ENCODE measurements at regions not wholly inside any gene's neighbourhood (a gene's known extent, or its start where the extent isn't known, plus 50 kb on each side); places are given as distances from the start of the nearest gene placed in this dataset.

DNA sequence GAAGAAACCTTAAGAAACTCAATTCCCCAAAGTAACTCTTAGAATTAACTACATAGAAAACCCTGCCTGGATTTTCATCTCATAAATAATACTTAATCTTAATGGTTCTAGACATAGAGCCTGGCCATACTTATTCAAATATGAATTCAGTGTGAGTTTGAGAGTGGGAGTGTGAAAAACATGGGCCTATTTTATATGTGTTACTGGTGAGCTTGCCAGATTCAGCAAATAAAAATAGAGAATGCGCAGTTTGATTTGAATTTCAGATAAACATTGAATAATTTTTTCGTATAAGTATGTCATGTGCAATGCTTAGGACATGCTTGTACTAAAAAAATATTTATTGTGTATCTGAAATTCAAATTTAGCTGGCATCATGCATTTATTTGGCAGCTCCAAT is 473.9 kb upstream of the FZD8 start:
- TF ChIP-seq CTCF (IDR thresholded peaks at IDR 0.05) (no peak), POLR2A (IDR thresholded peaks at IDR 0.05) (no peak)
- no peaks in the 10 kb centered on the region for H3K36me3 ChIP-seq
- H3K9me3 ChIP-seq: no peaks in the 10 kb centered on the region
- no peak for DNase-seq
- no peak overlapping the region for H3K27ac ChIP-seq
- H3K27me3 ChIP-seq: no peaks in the 10 kb centered on the region
- no peaks in the 10 kb centered on the region for H3K4me1 ChIP-seq
- no peak overlapping the region for H3K4me3 ChIP-seq

DNA sequence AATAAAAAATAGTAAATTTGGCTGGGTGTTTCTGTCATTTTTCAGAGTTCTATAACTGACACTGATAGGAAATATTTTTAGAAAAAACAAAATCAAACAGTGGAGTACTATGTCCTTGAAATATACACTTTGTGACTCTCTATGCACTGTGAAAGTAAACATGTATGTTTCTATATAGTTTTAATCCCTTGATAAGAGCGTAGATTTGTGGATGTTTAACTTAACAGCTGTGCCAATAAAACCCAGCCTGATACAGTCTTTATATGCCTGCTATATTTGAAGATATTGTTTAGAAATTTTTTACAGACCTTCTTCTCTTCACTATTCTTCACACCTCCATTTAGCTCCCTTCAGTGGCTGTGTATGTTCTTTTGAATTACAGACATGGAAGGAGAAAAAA is 473.3 kb upstream of the FZD8 start:
- no peaks in the 10 kb centered on the region for H3K4me1 ChIP-seq
- H3K27ac ChIP-seq: no peak overlapping the region
- no peaks in the 10 kb centered on the region for H3K27me3 ChIP-seq
- no peaks in the 10 kb centered on the region for H3K9me3 ChIP-seq
- H3K4me3 ChIP-seq: no peak overlapping the region
- H3K36me3 ChIP-seq: no peaks in the 10 kb centered on the region
- no peak for TF ChIP-seq CTCF (IDR thresholded peaks at IDR 0.05)
- TF ChIP-seq POLR2A (IDR thresholded peaks at IDR 0.05): no peak
- no peak for DNase-seq

DNA sequence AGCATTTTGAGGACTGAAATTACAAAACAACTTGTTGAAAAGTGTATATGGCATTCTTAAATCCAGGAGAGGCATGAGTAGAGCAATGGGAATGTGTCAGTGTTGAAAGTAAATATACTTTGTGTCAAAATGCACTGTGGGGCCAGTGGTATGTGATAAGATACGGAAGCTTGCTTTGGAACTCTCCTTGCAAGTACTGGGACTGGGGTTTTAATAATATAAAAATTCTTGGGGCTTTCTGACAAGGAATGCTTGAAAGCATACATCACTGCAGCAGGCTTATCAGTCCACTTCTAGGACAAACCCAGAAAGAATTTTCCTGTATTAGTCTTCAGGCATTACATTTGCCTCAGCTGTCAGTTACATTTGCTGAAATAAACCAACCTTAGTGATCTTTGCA is 472.8 kb upstream of the FZD8 start:
- H3K4me3 ChIP-seq: no peak overlapping the region
- no peaks in the 10 kb centered on the region for H3K9me3 ChIP-seq
- no peaks in the 10 kb centered on the region for H3K36me3 ChIP-seq
- no peak for DNase-seq
- H3K27me3 ChIP-seq: no peaks in the 10 kb centered on the region
- no peak for TF ChIP-seq POLR2A (IDR thresholded peaks at IDR 0.05)
- TF ChIP-seq CTCF (IDR thresholded peaks at IDR 0.05): no peak
- no peak overlapping the region for H3K27ac ChIP-seq
- no peaks in the 10 kb centered on the region for H3K4me1 ChIP-seq

DNA sequence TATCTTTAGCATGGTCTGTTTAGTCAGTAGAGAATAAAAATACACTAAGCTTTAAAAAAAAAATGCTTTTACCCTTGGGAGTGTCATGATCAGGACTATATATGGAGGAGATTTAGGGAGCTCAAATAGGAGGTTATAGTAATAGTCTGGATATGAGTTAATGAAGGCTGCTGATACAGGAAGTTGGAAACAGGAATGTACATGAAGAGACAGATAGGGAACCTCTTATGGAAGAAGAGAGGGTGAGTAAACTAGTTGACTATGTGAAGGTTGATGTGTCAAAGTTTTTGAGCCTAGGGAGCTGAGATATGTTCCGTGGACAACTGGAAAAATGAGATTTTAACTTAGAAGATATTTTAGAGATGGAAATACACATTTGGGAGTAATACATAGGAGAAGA is 472.0 kb upstream of the FZD8 start:
- no peaks in the 10 kb centered on the region for H3K9me3 ChIP-seq
- no peaks in the 10 kb centered on the region for H3K4me1 ChIP-seq
- H3K4me3 ChIP-seq: no peak overlapping the region
- H3K27ac ChIP-seq: no peak overlapping the region
- no peaks in the 10 kb centered on the region for H3K36me3 ChIP-seq
- no peak for TF ChIP-seq POLR2A (IDR thresholded peaks at IDR 0.05)
- TF ChIP-seq CTCF (IDR thresholded peaks at IDR 0.05): no peak
- DNase-seq: no peak
- H3K27me3 ChIP-seq: no peaks in the 10 kb centered on the region

- Histone ChIP-seq H3K36me3 (no peaks in the 10 kb centered on the region), H3K27ac (no peak overlapping the region), H3K4me1 (no peaks in the 10 kb centered on the region), H3K9me3 (no peaks in the 10 kb centered on the region), H3K27me3 (no peaks in the 10 kb centered on the region), H3K4me3 (no peak overlapping the region)
- TF ChIP-seq POLR2A (IDR thresholded peaks at IDR 0.05) (no peak), CTCF (IDR thresholded peaks at IDR 0.05) (no peak)
- no peak for DNase-seq
Measured at GRCh38 chr10:36111676-36112075, 469.6 kb upstream of the FZD8 start.

DNA sequence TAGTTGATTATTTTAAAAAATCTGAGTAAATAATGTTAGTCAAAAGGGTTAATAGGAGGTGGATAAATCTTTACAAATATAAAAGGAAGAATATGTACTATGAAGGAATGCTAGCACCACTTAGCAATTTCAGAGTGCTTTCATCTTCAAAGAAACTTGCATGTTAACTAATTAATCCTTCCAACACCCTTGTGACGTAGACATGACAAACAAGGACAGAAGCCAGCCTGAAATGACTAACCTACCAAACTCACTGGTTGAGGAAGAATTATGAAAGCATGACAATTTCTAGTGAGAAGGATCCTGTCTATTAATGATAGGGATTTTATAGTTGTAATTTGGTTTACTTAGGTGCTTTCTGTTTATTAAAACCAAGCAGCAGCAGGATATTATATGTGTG is 468.0 kb upstream of the FZD8 start:
- Histone ChIP-seq H3K4me3 (no peak overlapping the region), H3K4me1 (no peaks in the 10 kb centered on the region), H3K27ac (no peak overlapping the region), H3K9me3 (no peaks in the 10 kb centered on the region), H3K27me3 (no peaks in the 10 kb centered on the region), H3K36me3 (no peaks in the 10 kb centered on the region)
- no peak for DNase-seq
- no peak for TF ChIP-seq POLR2A (IDR thresholded peaks at IDR 0.05)
- TF ChIP-seq CTCF (IDR thresholded peaks at IDR 0.05): no peak

Measured in Peyer's patch (tissue), 4 donors.